GM19468 (cell line): ENCODE measurements at regions not wholly inside any gene's neighbourhood (a gene's known extent, or its start where the extent isn't known, plus 50 kb on each side); places are given as distances from the start of the nearest gene placed in this dataset.

ENCODE experiments used
- ATAC-seq: cut with Tn5 transposase; IDR thresholded peaks from one replicate; pipeline ENCODE4 v1.9.1; 2021; ENCODE audit warnings: mild to moderate bottlenecking, moderate library complexity, moderate number of reproducible peaks; ENCODE audit not compliant: unreplicated experiment; ENCODE audit errors: extremely low read depth

GRCh38 chr7:25314094-25314730 lies 85.9 kb upstream of the NPVF start:
- no peak for ATAC-seq

GRCh38 chr7:25314731-25315267 lies 86.5 kb upstream of the NPVF start:
- ATAC-seq = no peak

- ATAC-seq = no peak
Measured at GRCh38 chr7:25316366-25316765, 88.1 kb upstream of the NPVF start.

GRCh38 chr7:25318047-25318446 lies 89.8 kb upstream of the NPVF start:
- ATAC-seq = no peak

- no peak for ATAC-seq
Measured at GRCh38 chr7:25319707-25320106, 91.4 kb upstream of the NPVF start.

- no peak for ATAC-seq
Measured at GRCh38 chr7:25320791-25321190, 92.5 kb upstream of the NPVF start.

- no peak for ATAC-seq
Measured at GRCh38 chr7:25321424-25321823, 93.1 kb upstream of the NPVF start.

GRCh38 chr7:25322473-25322872 lies 94.2 kb upstream of the NPVF start:
- no peak for ATAC-seq

- ATAC-seq = no peak
Measured at GRCh38 chr7:25325186-25325757, 97.0 kb upstream of the NPVF start.

GRCh38 chr7:25326501-25327156 lies 98.3 kb upstream of the NPVF start:
- ATAC-seq = no peak

GRCh38 chr7:25329815-25330214 lies 101.5 kb upstream of the NPVF start:
- ATAC-seq = no peak

GRCh38 chr7:25333296-25333928 lies 105.1 kb upstream of the NPVF start:
- ATAC-seq = no peak

GRCh38 chr7:25347360-25348066 lies 119.2 kb upstream of the NPVF start:
- no peak for ATAC-seq

- no peak for ATAC-seq
Measured at GRCh38 chr7:25348104-25348503, 119.8 kb upstream of the NPVF start.

GRCh38 chr7:25349283-25350017 lies 121.2 kb upstream of the NPVF start:
- no peak for ATAC-seq

GRCh38 chr7:25350041-25350440 lies 121.8 kb upstream of the NPVF start:
- no peak for ATAC-seq

- ATAC-seq = no peak
Measured at GRCh38 chr7:25351761-25352160, 123.5 kb upstream of the NPVF start.

- ATAC-seq = no peak
Measured at GRCh38 chr7:25353196-25353595, 124.9 kb upstream of the NPVF start.

GRCh38 chr7:25353732-25354131 lies 125.4 kb upstream of the NPVF start:
- no peak for ATAC-seq
